Kidney (tissue), 13 donors: ENCODE measurements at regions not wholly inside any gene's neighbourhood (a gene's known extent, or its start where the extent isn't known, plus 50 kb on each side); places are given as distances from the start of the nearest gene placed in this dataset.

Experiments
- DNase-seq, 5 donors: peaks; one replicate each; pipeline ENCODE4 v3.0.0-alpha.2; 2013 to 2020
- FAIRE-seq: peaks from 2 replicates; lab custom pipeline; 2012; peaks lifted over from hg19 to GRCh38; lab: Jason Lieb, UNC
- H3K27ac ChIP-seq, 2 donors: one replicate each; pipeline ENCODE4 v1.7.0; 2013; ENCODE audit warnings: low read depth in 2 of 2, low read length in 2 of 2, inconsistent platforms in 1 of 2
- H3K27me3 ChIP-seq: one replicate; pipeline ENCODE4 v1.7.1; 2013; ENCODE audit warnings: low read length, inconsistent platforms; ENCODE audit not compliant: control insufficient read depth, insufficient read depth
- H3K36me3 ChIP-seq, 3 donors: one replicate each; pipeline versions ENCODE4 v1.7.0 to v1.7.1; 2013; ENCODE audit warnings: low read length in 3 of 3, control low read depth in 1 of 3, inconsistent platforms in 1 of 3; ENCODE audit not compliant: insufficient read depth in 3 of 3, control insufficient read depth in 2 of 3
- H3K4me1 ChIP-seq, 3 donors: one replicate each; pipeline versions ENCODE4 v1.7.0 to v1.7.1; 2013; ENCODE audit warnings: low read length in 3 of 3, inconsistent platforms in 1 of 3, low read depth in 1 of 3; ENCODE audit not compliant: control insufficient read depth in 2 of 3, insufficient read depth in 2 of 3
- H3K4me3 ChIP-seq, 3 donors: one replicate each; pipeline versions ENCODE4 v1.7.0 to v1.8.1; 2013; ENCODE audit warnings: low read length in 3 of 3, control low read depth in 1 of 3, inconsistent platforms in 1 of 3
- H3K9ac ChIP-seq, 3 donors: one replicate each; pipeline versions ENCODE4 v1.7.0 to v1.7.1; 2013; ENCODE audit warnings: low read length in 3 of 3, control low read depth in 1 of 3, inconsistent platforms in 1 of 3
- H3K9me3 ChIP-seq, 3 donors: one replicate each; pipeline versions ENCODE4 v1.7.0 to v1.7.1; 2013; ENCODE audit warnings: low read length in 3 of 3, control low read depth in 1 of 3, inconsistent platforms in 1 of 3; ENCODE audit not compliant: control insufficient read depth in 2 of 3, insufficient read depth in 1 of 3
- intact Hi-C: fragments of 100-400 bp; cut with DNase I; formaldehyde crosslinking; loops from one replicate; pipeline ENCODE4 v1.11.1; 2022
- TF ChIP-seq, protein P1 (sequence below): IDR thresholded peaks from 3 replicates; pipeline ENCODE4 v1.5.1; 2012; ENCODE audit warnings: mild to moderate bottlenecking, moderate library complexity, borderline replicate concordance; ENCODE audit not compliant: insufficient read depth; ENCODE audit errors: extremely low read depth
- donor health status: control.
- donor health status: control.
- donor health status: control.
- donor health status: control.
- donor health status: control.
- donor health status: DM: yes; HTN: yes; CAD: no.
- donor health status: Normal renal cell carcinoma (clear cell type).

- Histone ChIP-seq H3K4me3 (no peak overlapping the region), H3K9me3 (no peaks in the 10 kb centered on the region), H3K27me3 (no peaks in the 10 kb centered on the region), H3K27ac (no peak overlapping the region), H3K36me3 (no peaks in the 10 kb centered on the region), H3K9ac (no peak overlapping the region), H3K4me1 (no peaks in the 10 kb centered on the region)
- FAIRE-seq (no peak), DNase-seq (no peak)
- TF ChIP-seq, protein P1, sequence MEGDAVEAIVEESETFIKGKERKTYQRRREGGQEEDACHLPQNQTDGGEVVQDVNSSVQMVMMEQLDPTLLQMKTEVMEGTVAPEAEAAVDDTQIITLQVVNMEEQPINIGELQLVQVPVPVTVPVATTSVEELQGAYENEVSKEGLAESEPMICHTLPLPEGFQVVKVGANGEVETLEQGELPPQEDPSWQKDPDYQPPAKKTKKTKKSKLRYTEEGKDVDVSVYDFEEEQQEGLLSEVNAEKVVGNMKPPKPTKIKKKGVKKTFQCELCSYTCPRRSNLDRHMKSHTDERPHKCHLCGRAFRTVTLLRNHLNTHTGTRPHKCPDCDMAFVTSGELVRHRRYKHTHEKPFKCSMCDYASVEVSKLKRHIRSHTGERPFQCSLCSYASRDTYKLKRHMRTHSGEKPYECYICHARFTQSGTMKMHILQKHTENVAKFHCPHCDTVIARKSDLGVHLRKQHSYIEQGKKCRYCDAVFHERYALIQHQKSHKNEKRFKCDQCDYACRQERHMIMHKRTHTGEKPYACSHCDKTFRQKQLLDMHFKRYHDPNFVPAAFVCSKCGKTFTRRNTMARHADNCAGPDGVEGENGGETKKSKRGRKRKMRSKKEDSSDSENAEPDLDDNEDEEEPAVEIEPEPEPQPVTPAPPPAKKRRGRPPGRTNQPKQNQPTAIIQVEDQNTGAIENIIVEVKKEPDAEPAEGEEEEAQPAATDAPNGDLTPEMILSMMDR, result no peak
- intact Hi-C loops, result no loop called here
These were observed 90.2 kb upstream of the TBX3 start for GRCh38 chr12:114774197-114774596.

DNA sequence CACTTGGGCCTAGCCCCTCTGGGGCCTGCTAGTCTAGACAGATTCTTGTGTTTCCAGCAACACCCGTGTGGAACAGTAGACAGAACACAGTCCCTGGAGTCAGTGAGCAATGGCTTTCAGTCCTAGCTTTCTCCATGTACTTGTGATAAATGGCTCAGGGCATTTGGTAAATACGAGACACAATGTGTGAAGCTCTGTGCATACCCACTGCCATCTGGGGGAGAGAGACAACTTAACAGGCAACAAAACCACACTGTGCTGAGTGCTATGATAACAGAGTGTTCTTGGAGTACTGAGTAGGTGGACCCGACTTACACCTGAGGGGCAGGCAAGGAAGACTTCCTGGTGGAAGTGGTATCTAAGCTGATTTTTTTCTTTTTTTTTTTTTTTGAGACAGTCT, 86.3 kb upstream of the TBX3 start:
- no peak overlapping the region for H3K9ac ChIP-seq
- DNase-seq (no peak), FAIRE-seq (no peak)
- H3K27ac ChIP-seq, result no peak overlapping the region
- TF ChIP-seq, protein P1, result no peak
- no peaks in the 10 kb centered on the region for H3K36me3 ChIP-seq
- peaks cover 0 to 2% (median 0%) of the 10 kb centered on the region in 3 donors for H3K4me1 ChIP-seq
- no peaks in the 10 kb centered on the region for H3K27me3 ChIP-seq
- no peak overlapping the region for H3K4me3 ChIP-seq
- no peaks in the 10 kb centered on the region for H3K9me3 ChIP-seq
- intact Hi-C loops, result no loop called here

- Histone ChIP-seq H3K27ac (no peak overlapping the region), H3K27me3 (no peaks in the 10 kb centered on the region), H3K4me1 (peaks cover 0 to 2% (median 0%) of the 10 kb centered on the region in 3 donors), H3K9ac (no peak overlapping the region), H3K9me3 (no peaks in the 10 kb centered on the region), H3K36me3 (no peaks in the 10 kb centered on the region), H3K4me3 (no peak overlapping the region)
- no peak for FAIRE-seq
- intact Hi-C loops, result no loop called here
- TF ChIP-seq, protein P1, result no peak
- DNase-seq, result no peak
These were observed 85.7 kb upstream of the TBX3 start for GRCh38 chr12:114769634-114770033.
